Ishikawa (cell line): ENCODE measurements at regions not wholly inside any gene's neighbourhood (a gene's known extent, or its start where the extent isn't known, plus 50 kb on each side); places are given as distances from the start of the nearest gene placed in this dataset.

Experiments
- CREB1 ChIP-seq: IDR thresholded peaks from 2 replicates; pipeline ENCODE4 v1.6.1; 2012; ENCODE audit warnings: low read depth
- EGR1 ChIP-seq: IDR thresholded peaks from 2 replicates; pipeline ENCODE4 v1.6.1; 2012
- MAX ChIP-seq: IDR thresholded peaks from 2 replicates; pipeline ENCODE4 v1.6.1; 2012
- RAD21 ChIP-seq: IDR thresholded peaks from 2 replicates; pipeline ENCODE4 v1.6.1; 2012; ENCODE audit warnings: low read depth
- REST ChIP-seq: IDR thresholded peaks from 2 replicates; pipeline ENCODE4 v1.6.1; 2012; ENCODE audit warnings: low read depth, mild to moderate bottlenecking
- TCF12 ChIP-seq: IDR thresholded peaks from 2 replicates; pipeline ENCODE4 v1.6.1; 2012; ENCODE audit warnings: low read depth
- YY1 ChIP-seq: IDR thresholded peaks from 2 replicates; pipeline ENCODE4 v1.6.1; 2012; ENCODE audit warnings: low read depth
- ZBTB7A ChIP-seq: IDR thresholded peaks from 2 replicates; pipeline ENCODE4 v1.6.1; 2012; ENCODE audit warnings: low read depth

GRCh38 chr1:24995140-24995539 lies 65.1 kb upstream of the RUNX3 start:
- TF ChIP-seq ZBTB7A (no peak), CREB1 (no peak), EGR1 (no peak), MAX (no peak), REST (no peak), YY1 (no peak), TCF12 (no peak), RAD21 (no peak)
